ENCODE measurements at regions not wholly inside any gene's neighbourhood (a gene's known extent, or its start where the extent isn't known, plus 50 kb on each side); places are given as distances from the start of the nearest gene placed in this dataset.

DNA sequence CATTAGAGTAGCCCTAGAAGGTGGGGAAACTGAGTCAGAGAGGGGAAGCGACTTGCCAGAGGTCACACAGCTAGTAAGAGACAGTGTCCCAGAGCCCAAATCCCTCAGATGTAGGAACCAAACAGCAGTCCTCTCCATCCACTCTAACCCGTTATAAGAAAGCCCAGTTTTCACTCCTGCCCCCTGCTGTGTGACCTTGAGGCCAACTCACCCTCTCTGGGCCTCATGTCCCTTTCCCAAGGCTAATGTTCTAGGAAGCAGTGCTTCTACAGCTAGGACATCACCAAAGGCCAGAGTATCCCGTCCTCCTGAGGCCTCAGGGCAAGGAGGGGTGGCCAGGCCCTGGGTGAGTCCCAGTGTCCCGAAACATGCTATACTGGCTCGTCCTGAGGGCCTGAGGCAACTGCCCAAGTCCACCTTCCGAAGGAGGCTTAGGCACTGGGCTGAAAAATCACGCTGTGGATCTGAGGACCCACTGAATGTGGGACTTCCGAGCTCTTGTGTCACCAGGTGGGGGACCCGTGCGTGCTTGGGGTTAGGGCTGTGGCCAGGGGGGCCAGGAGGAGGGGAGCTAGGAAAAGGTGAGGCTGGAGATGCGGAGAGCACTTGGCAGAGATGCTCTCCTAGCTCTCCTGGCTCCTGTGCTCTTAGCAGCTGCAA is 109.2 kb upstream of the SLC6A11 start:
- no peak for ATAC-seq
- DNase-seq: no peak
- H3K27me3 ChIP-seq (ENCODE audit: insufficient read depth in 3 of 3, low read length in 2 of 3): peaks cover 2 to 63% (median 18%) of the 10 kb centered on the region in 3 donors
- no peaks in the 10 kb centered on the region for H3K36me3 ChIP-seq (ENCODE audit: insufficient read depth in 1 of 2, low read depth in 1 of 2)
- no peaks in the 10 kb centered on the region for H3K4me1 ChIP-seq
- WGBS, 3 donors: 31 to 33% (median 32%) methylated on average over 11 of the region's 11 CpGs
- no peaks in the 10 kb centered on the region for H3K9me3 ChIP-seq
- H3K27ac ChIP-seq: no peak overlapping the region
- intact Hi-C loops (cut with DNase I): no loop called here
- no peak overlapping the region for H3K4me3 ChIP-seq
- TF ChIP-seq, protein P1, sequence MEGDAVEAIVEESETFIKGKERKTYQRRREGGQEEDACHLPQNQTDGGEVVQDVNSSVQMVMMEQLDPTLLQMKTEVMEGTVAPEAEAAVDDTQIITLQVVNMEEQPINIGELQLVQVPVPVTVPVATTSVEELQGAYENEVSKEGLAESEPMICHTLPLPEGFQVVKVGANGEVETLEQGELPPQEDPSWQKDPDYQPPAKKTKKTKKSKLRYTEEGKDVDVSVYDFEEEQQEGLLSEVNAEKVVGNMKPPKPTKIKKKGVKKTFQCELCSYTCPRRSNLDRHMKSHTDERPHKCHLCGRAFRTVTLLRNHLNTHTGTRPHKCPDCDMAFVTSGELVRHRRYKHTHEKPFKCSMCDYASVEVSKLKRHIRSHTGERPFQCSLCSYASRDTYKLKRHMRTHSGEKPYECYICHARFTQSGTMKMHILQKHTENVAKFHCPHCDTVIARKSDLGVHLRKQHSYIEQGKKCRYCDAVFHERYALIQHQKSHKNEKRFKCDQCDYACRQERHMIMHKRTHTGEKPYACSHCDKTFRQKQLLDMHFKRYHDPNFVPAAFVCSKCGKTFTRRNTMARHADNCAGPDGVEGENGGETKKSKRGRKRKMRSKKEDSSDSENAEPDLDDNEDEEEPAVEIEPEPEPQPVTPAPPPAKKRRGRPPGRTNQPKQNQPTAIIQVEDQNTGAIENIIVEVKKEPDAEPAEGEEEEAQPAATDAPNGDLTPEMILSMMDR (IDR thresholded peaks at IDR 0.05): no peak

- peak overlapping the region; percentile 47 for H3K4me3 ChIP-seq
- 0 to 2% (median 1%) methylated on average over 27 to 90 of the region's 93 CpGs for WGBS, 3 donors
- peak in 1 of 4 donors; percentile 21 for ATAC-seq
- TF ChIP-seq, protein P1 (IDR thresholded peaks at IDR 0.05): no peak
- no peak overlapping the region for H3K27ac ChIP-seq
- intact Hi-C loops (cut with DNase I): no loop called here
- DNase-seq: no peak
- H3K36me3 ChIP-seq (ENCODE audit: insufficient read depth in 1 of 2, low read depth in 1 of 2): no peaks in the 10 kb centered on the region
- H3K27me3 ChIP-seq (ENCODE audit: insufficient read depth in 3 of 3, low read length in 2 of 3): peaks cover 0 to 70% (median 18%) of the 10 kb centered on the region in 3 donors
- H3K4me1 ChIP-seq: no peaks in the 10 kb centered on the region
- no peaks in the 10 kb centered on the region for H3K9me3 ChIP-seq
These were observed 108.4 kb upstream of the SLC6A11 start for GRCh38 chr3:10707400-10708215.

DNA sequence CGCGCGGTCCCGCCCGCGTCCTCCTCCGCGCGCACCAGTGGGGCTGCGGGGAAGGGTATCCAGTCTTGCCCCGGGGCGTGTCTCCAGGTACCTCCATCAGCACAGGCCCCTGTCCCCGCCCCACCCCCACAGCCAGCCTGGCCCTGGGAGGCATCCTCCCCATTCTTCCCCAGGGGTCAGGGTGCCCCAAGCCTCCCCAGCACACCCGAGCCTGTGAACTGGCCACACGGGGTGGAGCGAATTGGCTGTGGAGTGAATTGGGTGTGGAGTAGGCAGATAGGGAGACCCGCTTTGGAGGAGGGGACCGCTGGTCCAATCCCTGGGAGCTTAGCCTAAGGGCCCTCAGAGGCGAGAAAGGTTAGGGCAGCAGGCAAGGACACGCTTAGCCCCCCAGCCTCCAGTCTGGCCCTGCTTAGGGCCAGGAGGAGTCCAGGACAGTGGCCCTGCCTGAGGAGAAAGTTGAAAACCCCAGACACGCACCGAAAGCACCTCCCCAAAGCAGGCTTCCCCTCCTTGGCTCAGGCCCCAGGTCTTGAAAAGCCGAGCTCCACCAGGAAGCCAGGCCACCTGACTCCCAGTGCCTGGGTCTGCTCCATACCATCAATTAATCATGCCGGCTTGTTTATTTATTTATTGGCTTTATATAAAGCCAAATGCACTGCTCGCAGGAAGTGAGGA is 107.7 kb upstream of the SLC6A11 start:
- Histone ChIP-seq H3K27me3 (ENCODE audit: insufficient read depth in 3 of 3, low read length in 2 of 3) (peaks cover 0 to 74% (median 18%) of the 10 kb centered on the region in 3 donors), H3K9me3 (no peaks in the 10 kb centered on the region), H3K4me1 (no peaks in the 10 kb centered on the region), H3K27ac (no peak overlapping the region), H3K4me3 (no peak overlapping the region), H3K36me3 (ENCODE audit: insufficient read depth in 1 of 2, low read depth in 1 of 2) (no peaks in the 10 kb centered on the region)
- WGBS, 3 donors: 13 to 21% (median 18%) methylated on average over 24 to 25 of the region's 25 CpGs
- DNase-seq (no peak), ATAC-seq (no peak)
- intact Hi-C loops (cut with DNase I): no loop called here
- TF ChIP-seq, protein P1 (IDR thresholded peaks at IDR 0.05): no peak

- Histone ChIP-seq H3K27ac (no peak overlapping the region), H3K9me3 (no peaks in the 10 kb centered on the region), H3K4me1 (no peaks in the 10 kb centered on the region), H3K36me3 (ENCODE audit: insufficient read depth in 1 of 2, low read depth in 1 of 2) (no peaks in the 10 kb centered on the region), H3K27me3 (ENCODE audit: insufficient read depth in 3 of 3, low read length in 2 of 3) (peaks cover 0 to 66% (median 18%) of the 10 kb centered on the region in 3 donors), H3K4me3 (no peak overlapping the region)
- intact Hi-C loops (cut with DNase I): no loop called here
- no peak for ATAC-seq
- DNase-seq: no peak
- WGBS, 3 donors: 70 to 77% (median 77%) methylated on average over 6 to 9 of the region's 9 CpGs
- TF ChIP-seq, protein P1 (IDR thresholded peaks at IDR 0.05): no peak
These were observed 106.8 kb upstream of the SLC6A11 start for GRCh38 chr3:10709110-10709781.
